ENCODE measurements at regions not wholly inside any gene's neighbourhood (a gene's known extent, or its start where the extent isn't known, plus 50 kb on each side); places are given as distances from the start of the nearest gene placed in this dataset.

DNA sequence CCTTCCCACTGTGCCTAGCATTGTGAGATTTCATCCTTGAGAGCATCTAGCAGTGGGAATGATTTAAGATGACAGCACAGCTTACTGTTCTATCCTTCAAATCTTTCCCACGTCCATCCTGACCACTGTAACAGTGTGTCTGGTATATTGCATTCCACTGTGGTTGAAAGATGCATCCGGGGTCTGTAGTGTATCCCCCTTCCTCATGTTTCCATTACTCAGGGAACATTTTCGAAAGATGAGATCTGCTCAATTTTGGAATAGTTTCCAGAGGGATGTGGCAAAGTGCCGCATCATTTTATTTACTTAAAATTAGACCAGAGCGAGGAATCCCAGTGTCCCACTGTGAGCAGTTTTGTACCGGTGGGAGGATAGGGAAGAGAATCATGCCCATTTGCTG is 407.1 kb upstream of the PAPPA start:
- H3K27ac ChIP-seq (ENCODE audit: low read depth, low read length) = no peak overlapping the region
- no peaks in the 10 kb centered on the region for H3K4me1 ChIP-seq (ENCODE audit: insufficient read depth, low read length)
- H3K36me3 ChIP-seq (ENCODE audit: insufficient read depth, low read length) = no peaks in the 10 kb centered on the region
- no peak overlapping the region for H3K4me3 ChIP-seq (ENCODE audit: low read length)
- 90% methylated on average over 6 of the region's 6 CpGs for WGBS
- H3K27me3 ChIP-seq (ENCODE audit: insufficient read depth, low read length) = no peaks in the 10 kb centered on the region
- no peak overlapping the region for H3K9ac ChIP-seq (ENCODE audit: low read depth, low read length)
- H3K9me3 ChIP-seq (ENCODE audit: insufficient read depth, low read depth, low read length) = no peaks in the 10 kb centered on the region

DNA sequence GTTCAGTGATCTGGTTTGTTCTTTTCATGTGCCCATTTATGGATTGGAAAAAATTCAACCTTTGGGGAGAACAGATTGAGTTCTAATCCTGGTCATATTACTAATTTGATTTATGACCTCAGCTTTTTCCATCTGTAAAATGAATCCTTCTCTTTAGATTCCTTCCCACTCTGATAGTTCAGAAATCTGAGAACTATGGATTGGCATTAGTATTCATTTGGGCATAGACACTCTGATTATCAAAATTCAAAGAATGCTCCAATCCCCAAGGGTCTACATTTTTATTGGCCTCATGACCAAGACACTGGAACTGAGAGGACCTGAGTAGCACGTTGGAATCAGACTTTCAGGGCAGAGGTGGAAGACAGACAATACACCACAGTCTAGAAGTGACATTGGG is 405.9 kb upstream of the PAPPA start:
- H3K36me3 ChIP-seq (ENCODE audit: insufficient read depth, low read length) = no peaks in the 10 kb centered on the region
- H3K9me3 ChIP-seq (ENCODE audit: insufficient read depth, low read depth, low read length) = no peaks in the 10 kb centered on the region
- H3K4me3 ChIP-seq (ENCODE audit: low read length) = no peak overlapping the region
- no peak overlapping the region for H3K27ac ChIP-seq (ENCODE audit: low read depth, low read length)
- H3K9ac ChIP-seq (ENCODE audit: low read depth, low read length) = no peak overlapping the region
- 82% methylated on average over 1 of the region's 1 CpG for WGBS
- no peaks in the 10 kb centered on the region for H3K27me3 ChIP-seq (ENCODE audit: insufficient read depth, low read length)
- H3K4me1 ChIP-seq (ENCODE audit: insufficient read depth, low read length) = no peaks in the 10 kb centered on the region

DNA sequence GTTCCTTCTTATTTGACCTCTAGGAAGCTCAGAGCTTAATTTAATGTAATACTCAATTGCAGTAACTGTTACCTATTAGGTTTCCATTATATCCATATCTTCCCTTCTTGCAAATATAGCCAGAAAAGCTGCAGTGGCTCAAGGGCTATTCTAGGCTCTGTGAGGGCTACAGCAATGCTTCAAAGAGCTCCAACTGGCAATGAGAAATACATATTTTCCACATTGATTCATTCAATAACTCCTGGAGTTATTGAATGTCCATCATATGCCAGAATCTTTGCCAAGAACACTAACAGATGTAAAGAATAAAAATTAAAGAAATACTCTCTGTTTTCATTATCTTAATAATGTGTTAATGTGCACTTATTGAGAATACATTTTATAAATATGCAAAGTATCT is 396.9 kb upstream of the PAPPA start:
- Histone ChIP-seq H3K27me3 (ENCODE audit: insufficient read depth, low read length) (no peaks in the 10 kb centered on the region), H3K9ac (ENCODE audit: low read depth, low read length) (no peak overlapping the region), H3K36me3 (ENCODE audit: insufficient read depth, low read length) (no peaks in the 10 kb centered on the region), H3K4me3 (ENCODE audit: low read length) (no peak overlapping the region), H3K27ac (ENCODE audit: low read depth, low read length) (no peak overlapping the region), H3K4me1 (ENCODE audit: insufficient read depth, low read length) (0 out of 2 replicates have a peak, but pooled peaks cover 5% of the 10 kb centered on the region), H3K9me3 (ENCODE audit: insufficient read depth, low read depth, low read length) (no peaks in the 10 kb centered on the region)

DNA sequence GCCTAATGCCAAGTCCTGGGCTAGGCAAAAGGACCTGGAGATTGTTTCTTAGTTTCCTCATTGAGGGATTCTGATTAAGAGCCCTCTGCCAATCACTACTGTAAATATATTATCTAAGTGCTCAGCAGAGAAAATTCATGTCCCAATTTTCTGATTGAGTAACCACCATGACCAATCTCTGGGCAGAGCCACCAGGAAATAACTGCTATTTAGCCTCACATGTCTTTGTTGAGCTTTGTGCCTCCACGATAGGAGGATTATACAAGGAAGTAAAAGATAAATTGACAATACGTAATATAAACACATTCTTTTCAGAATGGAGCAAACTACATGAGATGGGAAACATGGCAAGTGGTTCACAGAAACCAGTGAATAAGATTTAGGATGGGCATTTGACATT is 396.1 kb upstream of the PAPPA start:
- no peak overlapping the region for H3K9ac ChIP-seq (ENCODE audit: low read depth, low read length)
- no peak overlapping the region for H3K4me3 ChIP-seq (ENCODE audit: low read length)
- no peak overlapping the region for H3K27ac ChIP-seq (ENCODE audit: low read depth, low read length)
- H3K9me3 ChIP-seq (ENCODE audit: insufficient read depth, low read depth, low read length) = no peaks in the 10 kb centered on the region
- 93% methylated on average over 2 of the region's 2 CpGs for WGBS
- no peaks in the 10 kb centered on the region for H3K36me3 ChIP-seq (ENCODE audit: insufficient read depth, low read length)
- 0 out of 2 replicates have a peak, but pooled peaks cover 5% of the 10 kb centered on the region for H3K4me1 ChIP-seq (ENCODE audit: insufficient read depth, low read length)
- H3K27me3 ChIP-seq (ENCODE audit: insufficient read depth, low read length) = no peaks in the 10 kb centered on the region

DNA sequence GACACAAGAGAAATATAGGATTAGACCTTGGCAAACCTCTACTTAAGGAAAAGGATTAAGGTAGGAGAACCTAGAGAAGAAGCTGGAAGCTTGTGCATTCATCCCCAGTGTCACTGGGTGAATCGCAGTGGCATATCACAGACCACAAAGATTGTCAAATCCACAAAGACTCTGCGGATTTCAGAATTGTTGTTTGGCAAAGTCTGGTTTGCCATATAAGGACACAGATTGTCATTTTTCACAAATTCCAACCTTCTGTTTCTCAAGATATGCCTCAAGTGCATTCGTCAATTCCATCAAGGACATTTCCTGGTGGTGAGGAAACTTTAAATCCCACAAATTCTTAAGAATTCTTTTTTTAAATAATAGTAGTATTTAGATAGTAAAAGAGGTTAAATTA is 395.1 kb upstream of the PAPPA start:
- no peaks in the 10 kb centered on the region for H3K27me3 ChIP-seq (ENCODE audit: insufficient read depth, low read length)

DNA sequence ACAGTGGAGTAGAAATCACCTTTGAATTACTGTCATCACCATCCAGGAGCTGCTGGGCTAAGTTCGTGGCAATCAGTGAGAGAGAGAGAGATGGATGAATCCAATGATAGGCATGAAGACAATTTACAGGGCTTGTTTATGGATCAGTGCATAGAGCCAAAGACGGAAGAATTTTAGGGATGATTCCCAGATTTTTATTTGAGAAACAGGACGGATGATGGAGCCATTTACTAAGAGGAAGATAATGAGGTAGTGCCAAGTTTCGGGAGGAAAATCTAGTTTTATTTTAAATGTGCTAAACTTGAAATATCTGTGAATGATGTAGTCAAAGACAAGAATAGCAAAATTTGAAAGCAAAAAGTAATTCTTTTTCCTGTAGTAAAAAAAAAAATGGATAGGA is 394.2 kb upstream of the PAPPA start:
- H3K9ac ChIP-seq (ENCODE audit: low read depth, low read length) = no peak overlapping the region
- H3K36me3 ChIP-seq (ENCODE audit: insufficient read depth, low read length) = no peaks in the 10 kb centered on the region
- WGBS = 89% methylated on average over 4 of the region's 4 CpGs
- no peaks in the 10 kb centered on the region for H3K27me3 ChIP-seq (ENCODE audit: insufficient read depth, low read length)
- no peak overlapping the region for H3K4me3 ChIP-seq (ENCODE audit: low read length)
- H3K9me3 ChIP-seq (ENCODE audit: insufficient read depth, low read depth, low read length) = no peaks in the 10 kb centered on the region
- no peak overlapping the region for H3K27ac ChIP-seq (ENCODE audit: low read depth, low read length)
- H3K4me1 ChIP-seq (ENCODE audit: insufficient read depth, low read length) = 0 out of 2 replicates have a peak, but pooled peaks cover 5% of the 10 kb centered on the region

More for the DNA sequence above, 395.1 kb upstream of the PAPPA start:
- no peaks in the 10 kb centered on the region for H3K36me3 ChIP-seq (ENCODE audit: insufficient read depth, low read length)
- no peak overlapping the region for H3K4me3 ChIP-seq (ENCODE audit: low read length)
- H3K27ac ChIP-seq (ENCODE audit: low read depth, low read length) = no peak overlapping the region
- 92% methylated on average over 3 of the region's 3 CpGs for WGBS
- H3K9ac ChIP-seq (ENCODE audit: low read depth, low read length) = no peak overlapping the region
- H3K4me1 ChIP-seq (ENCODE audit: insufficient read depth, low read length) = 0 out of 2 replicates have a peak, but pooled peaks cover 5% of the 10 kb centered on the region
- H3K9me3 ChIP-seq (ENCODE audit: insufficient read depth, low read depth, low read length) = no peaks in the 10 kb centered on the region

DNA sequence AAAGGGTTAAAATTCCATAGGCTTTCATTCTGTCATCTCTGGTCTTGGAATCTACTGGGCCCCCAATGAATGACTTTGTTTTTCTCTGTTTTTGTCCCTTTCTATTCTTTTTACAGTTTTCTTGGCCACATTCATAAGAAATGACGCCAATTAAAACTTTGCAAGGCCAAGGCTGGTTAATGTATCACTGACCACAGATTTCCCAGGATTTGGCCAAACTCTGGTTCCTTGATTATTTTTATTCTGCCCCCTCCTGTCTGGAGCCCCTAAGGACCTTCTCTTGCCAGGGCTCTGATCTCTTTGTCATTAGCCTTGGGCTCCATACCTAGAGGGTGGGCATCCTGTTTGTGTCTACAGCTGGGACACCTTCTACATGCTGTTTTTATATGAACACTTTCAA is 388.9 kb upstream of the PAPPA start:
- no peak overlapping the region for H3K4me3 ChIP-seq (ENCODE audit: low read length)
- no peaks in the 10 kb centered on the region for H3K4me1 ChIP-seq (ENCODE audit: insufficient read depth, low read length)
- 91% methylated on average over 1 of the region's 1 CpG for WGBS
- no peaks in the 10 kb centered on the region for H3K27me3 ChIP-seq (ENCODE audit: insufficient read depth, low read length)
- H3K9ac ChIP-seq (ENCODE audit: low read depth, low read length) = no peak overlapping the region
- H3K27ac ChIP-seq (ENCODE audit: low read depth, low read length) = no peak overlapping the region
- no peaks in the 10 kb centered on the region for H3K36me3 ChIP-seq (ENCODE audit: insufficient read depth, low read length)
- H3K9me3 ChIP-seq (ENCODE audit: insufficient read depth, low read depth, low read length) = no peaks in the 10 kb centered on the region

DNA sequence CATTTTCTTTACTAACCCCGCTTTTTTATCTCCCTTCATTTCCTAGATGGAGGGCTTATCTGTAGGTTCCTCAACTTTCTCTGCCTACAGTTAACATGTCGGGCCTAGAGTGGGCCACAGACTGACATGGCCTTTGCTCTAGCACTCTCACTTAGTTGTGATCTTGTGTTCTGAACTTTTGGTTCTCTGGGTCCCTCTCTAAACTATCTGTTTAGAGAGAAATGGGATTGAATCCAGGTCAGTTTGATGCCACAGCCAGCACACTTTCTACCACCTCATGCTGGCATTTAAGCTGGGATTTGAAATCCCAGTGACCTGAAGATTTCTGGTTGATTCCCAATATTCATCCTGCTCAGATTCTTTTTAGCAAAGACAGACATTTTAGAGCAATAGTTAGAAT is 388.5 kb upstream of the PAPPA start:
- Histone ChIP-seq H3K9ac (ENCODE audit: low read depth, low read length) (no peak overlapping the region), H3K4me1 (ENCODE audit: insufficient read depth, low read length) (no peaks in the 10 kb centered on the region), H3K36me3 (ENCODE audit: insufficient read depth, low read length) (no peaks in the 10 kb centered on the region), H3K27me3 (ENCODE audit: insufficient read depth, low read length) (no peaks in the 10 kb centered on the region), H3K9me3 (ENCODE audit: insufficient read depth, low read depth, low read length) (no peaks in the 10 kb centered on the region), H3K4me3 (ENCODE audit: low read length) (no peak overlapping the region), H3K27ac (ENCODE audit: low read depth, low read length) (no peak overlapping the region)
- WGBS = 84% methylated on average over 2 of the region's 2 CpGs

DNA sequence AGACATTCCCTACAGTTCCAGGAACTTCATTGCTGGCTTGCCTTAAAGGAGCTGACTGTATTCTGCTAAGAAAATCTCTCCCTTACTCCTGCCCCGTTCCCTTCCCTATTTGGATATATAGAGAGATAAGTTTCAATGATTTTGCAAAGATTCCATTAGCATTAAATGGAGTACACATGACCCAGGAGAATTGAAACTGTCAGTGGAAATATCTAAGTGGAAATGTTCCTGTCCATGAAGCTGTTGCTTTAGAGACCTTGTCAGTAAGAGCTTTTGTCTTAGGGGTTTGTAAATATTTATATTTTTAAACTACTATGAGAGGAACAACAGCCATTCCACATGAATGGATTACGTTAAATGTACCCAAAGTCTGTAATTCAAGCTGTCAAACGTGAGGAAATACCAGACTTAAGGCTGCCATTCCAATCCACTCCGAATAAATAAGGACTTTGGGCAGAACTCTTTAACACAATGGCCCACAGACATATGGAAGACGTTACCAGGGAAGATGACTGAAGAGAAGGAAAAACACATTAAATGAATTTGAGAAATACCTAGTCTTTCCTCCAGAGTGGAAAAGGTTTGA is 387.1 kb upstream of the PAPPA start:
- Histone ChIP-seq H3K27ac (ENCODE audit: low read depth, low read length) (no peak overlapping the region), H3K4me1 (ENCODE audit: insufficient read depth, low read length) (no peaks in the 10 kb centered on the region), H3K9ac (ENCODE audit: low read depth, low read length) (no peak overlapping the region), H3K4me3 (ENCODE audit: low read length) (no peak overlapping the region), H3K27me3 (ENCODE audit: insufficient read depth, low read length) (no peaks in the 10 kb centered on the region), H3K9me3 (ENCODE audit: insufficient read depth, low read depth, low read length) (no peaks in the 10 kb centered on the region), H3K36me3 (ENCODE audit: insufficient read depth, low read length) (no peaks in the 10 kb centered on the region)
- WGBS = 91% methylated on average over 4 of the region's 5 CpGs

DNA sequence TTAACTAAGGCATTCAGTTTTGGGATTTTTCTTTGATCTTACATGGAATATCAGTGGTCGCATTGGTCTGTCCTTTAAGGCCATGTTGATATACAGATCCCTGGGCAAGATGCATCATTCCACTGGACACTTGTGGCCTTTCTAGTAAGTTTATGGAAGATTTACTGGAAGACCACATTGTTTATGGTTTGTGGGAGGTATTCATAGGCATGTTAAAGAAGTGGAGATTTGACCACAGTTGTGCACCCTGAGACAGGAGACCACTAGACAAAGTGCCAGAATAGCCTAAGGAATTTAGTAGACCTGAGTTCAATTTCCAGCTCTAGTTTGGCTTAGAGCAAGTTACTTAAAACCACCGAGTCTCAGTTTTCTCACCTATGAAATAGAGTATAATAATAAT is 383.1 kb upstream of the PAPPA start:
- Histone ChIP-seq H3K27me3 (ENCODE audit: insufficient read depth, low read length) (no peaks in the 10 kb centered on the region), H3K4me1 (ENCODE audit: insufficient read depth, low read length) (no peaks in the 10 kb centered on the region)
- WGBS = 91% methylated on average over 1 of the region's 2 CpGs

DNA sequence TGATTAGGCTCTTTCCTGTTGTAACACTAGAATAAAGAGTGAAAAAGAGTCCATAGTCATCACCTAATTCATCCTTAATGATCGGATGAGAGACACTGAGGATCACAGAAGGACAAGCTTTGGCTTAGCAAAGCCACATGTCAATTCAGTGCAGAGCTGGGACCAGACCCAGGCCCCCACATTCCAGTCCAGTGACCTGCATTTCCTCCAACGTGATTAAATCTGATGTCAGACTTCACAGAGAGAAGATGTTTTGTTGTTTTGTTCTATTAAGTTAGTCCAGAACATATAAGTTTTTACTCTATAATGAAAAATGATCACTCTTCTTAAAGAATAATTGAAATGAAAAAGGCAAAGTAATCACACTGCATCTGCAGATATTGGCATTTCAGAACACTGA is 377.9 kb upstream of the PAPPA start:
- Histone ChIP-seq H3K27me3 (ENCODE audit: insufficient read depth, low read length) (no peaks in the 10 kb centered on the region), H3K9ac (ENCODE audit: low read depth, low read length) (no peak overlapping the region), H3K9me3 (ENCODE audit: insufficient read depth, low read depth, low read length) (no peaks in the 10 kb centered on the region), H3K4me1 (ENCODE audit: insufficient read depth, low read length) (no peaks in the 10 kb centered on the region), H3K36me3 (ENCODE audit: insufficient read depth, low read length) (no peaks in the 10 kb centered on the region), H3K4me3 (ENCODE audit: low read length) (no peak overlapping the region), H3K27ac (ENCODE audit: low read depth, low read length) (no peak overlapping the region)
- WGBS = 55% methylated on average over 2 of the region's 2 CpGs

More for the DNA sequence above, 383.1 kb upstream of the PAPPA start:
- no peaks in the 10 kb centered on the region for H3K9me3 ChIP-seq (ENCODE audit: insufficient read depth, low read depth, low read length)
- H3K4me3 ChIP-seq (ENCODE audit: low read length) = no peak overlapping the region
- no peaks in the 10 kb centered on the region for H3K36me3 ChIP-seq (ENCODE audit: insufficient read depth, low read length)
- H3K27ac ChIP-seq (ENCODE audit: low read depth, low read length) = no peak overlapping the region
- H3K9ac ChIP-seq (ENCODE audit: low read depth, low read length) = no peak overlapping the region

DNA sequence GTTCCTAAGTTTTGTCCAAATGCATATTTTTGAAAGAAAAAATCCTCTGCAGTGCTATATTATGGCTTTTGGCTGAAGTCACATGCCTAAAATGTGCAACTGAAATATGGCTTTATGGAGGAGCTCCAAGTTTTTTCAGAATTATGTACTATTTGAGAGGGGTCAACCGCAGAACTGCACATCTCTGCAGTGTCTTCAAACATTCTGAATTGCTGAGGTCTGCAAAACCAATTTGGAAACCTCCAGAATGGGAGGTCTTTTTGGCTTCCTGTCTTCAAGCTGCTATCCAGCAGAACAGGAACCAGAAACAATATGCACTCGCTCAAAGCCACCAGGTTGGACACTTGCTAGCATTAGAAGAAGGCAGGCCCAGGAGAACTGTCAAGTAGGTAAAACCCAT is 376.0 kb upstream of the PAPPA start:
- H3K36me3 ChIP-seq (ENCODE audit: insufficient read depth, low read length) = no peaks in the 10 kb centered on the region
- H3K9ac ChIP-seq (ENCODE audit: low read depth, low read length) = no peak overlapping the region
- H3K27ac ChIP-seq (ENCODE audit: low read depth, low read length) = no peak overlapping the region
- no peaks in the 10 kb centered on the region for H3K27me3 ChIP-seq (ENCODE audit: insufficient read depth, low read length)
- no peaks in the 10 kb centered on the region for H3K9me3 ChIP-seq (ENCODE audit: insufficient read depth, low read depth, low read length)
- no peaks in the 10 kb centered on the region for H3K4me1 ChIP-seq (ENCODE audit: insufficient read depth, low read length)
- no peak overlapping the region for H3K4me3 ChIP-seq (ENCODE audit: low read length)
- WGBS = 92% methylated on average over 2 of the region's 2 CpGs
